HG03521 (cell line): ENCODE measurements at regions not wholly inside any gene's neighbourhood (a gene's known extent, or its start where the extent isn't known, plus 50 kb on each side); places are given as distances from the start of the nearest gene placed in this dataset.
"Not testable (repeated sequence)": the region's sequence is repeated elsewhere in the genome, so short reads cannot be mapped to it uniquely, and the experiment has no call there.

Experiments used
- ATAC-seq: cut with Tn5 transposase; IDR thresholded peaks from one replicate; pipeline ENCODE4 v1.9.1; 2021; ENCODE audit warnings: mild to moderate bottlenecking, moderate library complexity; ENCODE audit not compliant: unreplicated experiment

DNA sequence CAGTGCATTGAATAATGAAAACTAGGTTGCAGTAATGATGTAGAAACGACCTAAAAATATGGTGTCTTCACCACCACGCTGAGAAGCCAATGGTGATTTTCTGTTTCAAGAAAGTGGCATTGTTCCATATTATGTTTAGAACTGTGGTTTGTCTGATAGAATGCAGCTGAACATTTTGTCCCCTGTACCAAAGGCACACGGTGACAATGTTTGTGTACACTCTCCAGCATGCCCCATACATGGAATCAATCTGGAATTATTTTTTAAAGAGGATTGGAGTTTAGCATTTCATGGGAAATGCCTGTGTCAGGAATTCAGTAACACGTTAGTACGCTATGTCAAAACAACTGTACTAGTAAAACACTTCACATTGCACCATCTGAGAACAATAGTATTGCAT lies 237.4 kb upstream of the AUTS2 start:
- no peak for ATAC-seq

DNA sequence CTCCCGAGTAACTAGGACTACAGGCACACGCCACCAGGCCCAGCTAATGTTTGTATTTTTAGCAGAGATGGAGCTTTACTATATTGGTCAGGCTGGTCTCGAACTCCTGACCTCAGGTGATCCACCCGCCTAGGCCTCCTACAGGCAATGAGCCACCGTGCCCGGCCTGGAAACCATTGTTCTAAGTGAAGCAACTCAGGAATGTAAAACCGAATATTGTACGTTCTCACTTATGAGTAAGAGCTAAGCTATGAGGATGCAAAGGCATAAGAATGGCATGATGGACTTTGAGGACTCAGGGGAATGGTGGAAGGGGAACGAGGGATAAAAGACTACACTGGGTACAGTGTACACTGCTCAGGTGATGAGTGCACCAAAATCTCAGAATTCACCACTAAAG lies 235.1 kb upstream of the AUTS2 start:
- ATAC-seq: no peak

DNA sequence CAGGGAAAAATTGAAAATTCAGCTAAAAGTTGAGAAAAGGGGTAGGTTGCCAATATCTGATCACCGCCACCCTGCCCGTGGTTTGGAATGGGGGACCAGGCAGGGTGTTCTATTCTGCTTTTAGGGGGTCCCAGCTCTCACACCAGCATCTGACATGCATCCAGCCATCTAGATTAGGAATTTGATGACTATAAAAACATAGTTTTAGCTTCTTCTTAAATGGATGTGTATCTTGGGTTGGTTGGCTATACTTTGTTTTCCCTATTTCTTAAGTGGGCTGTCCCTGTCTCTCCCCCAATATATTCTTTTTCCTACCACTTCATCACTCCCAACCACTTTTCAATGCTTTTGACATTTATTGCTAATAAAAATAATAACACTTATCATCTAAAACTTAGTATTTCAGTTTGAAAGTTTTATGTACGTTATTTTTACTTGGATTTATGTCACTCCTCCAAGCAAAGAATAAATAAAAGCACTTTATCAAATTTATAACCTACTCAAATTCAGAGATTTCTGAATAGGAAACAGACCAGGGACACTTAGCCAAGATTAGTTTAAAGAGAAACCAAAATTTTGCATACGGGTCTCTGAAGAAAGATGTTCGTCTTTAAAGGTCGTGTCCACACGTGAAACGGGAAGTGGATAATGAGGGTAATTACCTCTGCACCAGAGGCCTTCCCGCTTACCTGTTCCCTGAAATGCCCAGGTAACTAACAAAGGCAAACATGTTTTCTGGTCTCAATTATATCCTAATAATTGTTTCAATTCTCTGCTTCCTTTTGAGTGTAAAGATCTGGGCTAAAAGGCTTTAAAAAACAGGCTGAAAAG lies 233.2 kb upstream of the AUTS2 start:
- ATAC-seq: no peak

DNA sequence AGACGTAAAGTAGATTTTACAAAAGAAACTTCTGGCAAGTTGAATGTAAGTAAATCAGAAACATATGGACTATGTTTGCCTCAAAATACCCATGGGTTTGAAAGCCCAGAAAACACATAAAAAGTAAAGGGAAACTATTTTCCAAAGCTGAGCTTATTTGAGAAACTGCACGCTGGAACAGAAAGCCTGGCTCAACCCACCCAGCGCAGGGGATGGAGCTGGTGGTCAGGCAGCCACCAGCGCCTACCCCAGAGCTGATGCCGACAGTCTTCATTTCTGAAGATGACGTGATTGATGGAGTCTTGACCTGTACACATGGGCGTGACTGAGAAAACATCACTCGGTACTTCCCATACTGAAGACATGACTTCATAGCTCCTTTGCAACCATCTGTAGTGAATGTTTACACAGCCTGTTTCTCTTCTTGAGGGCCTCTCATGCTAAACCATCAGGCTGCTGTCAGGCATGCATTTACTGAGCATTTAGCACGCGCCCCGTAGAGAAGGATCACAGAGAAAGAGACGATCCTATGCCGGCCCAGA lies 232.6 kb upstream of the AUTS2 start:
- no peak for ATAC-seq

DNA sequence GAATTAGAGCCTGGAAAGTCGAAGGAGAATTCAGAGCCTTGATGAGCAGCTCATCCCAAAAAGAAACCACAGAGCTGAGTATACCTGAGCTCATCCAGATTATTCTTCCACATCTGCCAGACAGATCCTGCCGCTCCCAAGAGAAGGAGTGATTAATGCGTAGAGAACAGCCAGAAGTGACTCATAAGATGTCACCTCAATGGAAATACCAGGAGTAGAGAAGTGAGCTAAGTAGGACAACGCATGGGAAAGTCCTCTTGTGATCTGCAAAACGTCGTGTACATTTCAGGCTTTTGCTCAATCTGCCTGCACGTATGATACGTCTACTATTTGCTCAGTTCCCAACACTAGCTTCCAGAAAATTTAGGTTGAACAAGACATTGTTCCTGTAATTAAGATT lies 230.5 kb upstream of the AUTS2 start:
- ATAC-seq: no peak

DNA sequence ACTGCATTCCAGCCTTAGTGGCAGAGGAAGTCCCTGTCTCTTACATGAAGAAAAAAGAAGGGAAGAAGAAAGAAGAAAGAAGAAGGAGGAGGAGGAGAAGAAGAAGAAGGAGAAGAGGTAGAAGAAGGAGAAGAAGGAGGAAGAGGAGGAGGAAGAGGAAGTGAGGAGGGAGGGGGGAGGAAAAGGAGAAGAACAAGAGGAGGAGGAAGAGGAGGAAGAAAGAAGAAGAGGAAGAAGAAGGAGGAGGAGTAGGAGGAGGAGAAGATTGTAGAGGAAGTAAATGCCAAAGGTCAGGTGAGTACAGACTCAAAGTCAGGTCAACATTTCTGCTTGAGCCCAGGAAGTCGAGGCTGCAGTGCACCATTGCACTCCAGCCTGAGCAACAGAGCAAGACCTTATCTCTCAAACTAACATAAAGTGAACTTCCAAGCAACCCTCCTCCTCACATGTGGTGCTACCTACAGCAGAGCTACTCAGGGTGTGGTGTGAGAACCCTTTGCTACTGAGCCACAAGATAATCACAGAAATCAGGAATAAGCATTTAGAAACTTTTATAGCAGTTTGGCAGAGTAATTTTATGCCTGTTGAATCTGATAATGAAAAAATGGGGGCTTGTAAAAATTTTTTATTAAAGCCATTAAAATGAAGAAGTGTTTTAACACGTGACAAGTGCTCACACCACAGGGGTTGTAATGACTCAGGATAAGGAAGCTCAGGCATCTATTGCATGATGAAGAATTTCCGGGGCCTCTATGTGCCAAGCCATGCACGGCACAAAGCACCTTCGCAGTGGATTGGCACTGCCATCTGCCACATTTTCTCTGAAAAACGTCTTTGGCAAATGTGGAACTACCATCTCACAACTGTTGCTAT lies 224.9 kb upstream of the AUTS2 start:
- no peak for ATAC-seq

DNA sequence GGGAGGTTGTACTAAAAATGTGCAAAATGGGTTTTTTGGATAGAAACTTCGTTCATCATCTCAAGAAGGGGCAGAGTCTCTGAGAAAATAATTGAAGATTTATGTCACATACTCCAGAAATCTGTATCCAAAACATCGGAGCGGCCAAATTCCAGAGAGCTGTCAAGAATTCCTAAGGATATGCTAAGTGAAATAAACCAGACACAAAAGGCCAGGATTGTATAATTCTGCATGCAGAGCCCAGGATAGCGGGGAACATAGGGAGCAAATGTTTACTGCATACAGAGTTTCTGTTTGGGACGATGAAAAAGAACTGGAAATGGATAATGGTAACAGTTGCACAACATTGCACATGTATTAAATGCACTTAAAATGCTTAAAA lies 224.2 kb upstream of the AUTS2 start:
- ATAC-seq: no peak

DNA sequence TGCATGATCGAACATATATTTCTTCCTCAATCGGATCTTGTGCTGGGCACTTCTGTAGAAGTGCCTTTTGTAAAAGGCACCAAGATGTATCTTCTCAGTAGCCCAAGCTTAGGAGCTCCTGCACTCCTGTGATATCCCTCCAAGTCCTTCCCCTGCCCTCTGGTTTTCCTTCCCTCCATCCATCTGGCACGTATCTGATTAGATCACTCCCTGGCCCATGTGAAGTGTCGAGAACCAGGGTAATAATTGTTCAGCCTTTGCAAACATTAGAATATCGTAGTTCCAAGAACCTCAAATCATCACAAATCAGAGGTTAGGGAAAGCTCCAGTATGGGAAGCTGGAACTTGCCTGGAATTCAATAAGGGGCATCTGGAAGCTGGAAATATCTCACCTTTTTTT lies 221.1 kb upstream of the AUTS2 start:
- ATAC-seq: no peak

DNA sequence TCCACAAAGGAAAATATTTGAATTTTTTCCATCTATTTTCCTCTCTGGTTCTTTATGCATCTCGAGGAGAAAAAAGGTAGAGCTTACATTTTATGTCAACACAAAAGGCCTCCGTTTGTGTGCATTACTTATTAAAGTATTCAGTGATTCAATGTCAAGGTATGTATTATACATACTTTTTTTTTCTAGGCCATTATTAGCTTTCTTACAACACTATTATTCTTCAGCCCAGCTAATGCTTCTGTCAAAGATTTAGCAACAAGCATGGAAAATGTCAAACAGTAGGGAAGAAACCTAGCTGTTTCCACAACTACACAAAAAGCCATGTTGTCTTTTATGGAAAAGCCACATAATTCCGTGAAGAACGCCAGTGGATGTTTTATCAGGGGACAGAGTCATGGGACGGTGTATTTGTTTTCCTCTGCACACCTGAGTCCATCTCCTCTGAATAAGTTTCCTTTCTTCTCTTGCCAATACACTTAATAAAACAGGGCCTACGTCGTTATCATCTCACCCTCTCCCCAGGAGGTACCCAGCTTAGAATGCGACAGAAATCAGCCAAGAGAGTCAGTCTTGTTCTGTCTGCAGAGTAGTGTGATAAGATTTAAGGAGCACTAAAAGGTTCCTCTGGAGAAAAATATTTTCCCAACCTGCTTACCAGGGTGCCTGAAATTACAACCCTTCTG lies 209.7 kb upstream of the AUTS2 start:
- ATAC-seq: no peak

DNA sequence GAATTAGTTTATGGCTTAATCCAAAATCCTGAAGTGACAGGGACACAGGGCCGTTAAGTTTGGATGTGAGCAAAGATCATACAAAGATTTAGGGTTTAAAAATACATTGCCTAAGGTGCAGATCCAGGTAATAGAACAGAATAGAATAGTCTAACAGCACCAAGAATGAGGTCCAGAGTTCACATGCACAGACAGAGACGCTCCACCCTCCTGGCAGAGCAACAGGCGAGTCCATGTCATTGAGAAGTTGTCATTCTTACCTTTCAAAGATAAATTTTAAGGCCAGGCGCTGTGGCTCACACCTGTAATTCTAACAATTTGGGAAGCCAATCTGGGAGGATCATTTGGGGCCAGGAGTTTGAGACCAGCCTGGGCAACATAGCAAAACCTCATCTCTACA lies 209.1 kb upstream of the AUTS2 start:
- no peak for ATAC-seq

DNA sequence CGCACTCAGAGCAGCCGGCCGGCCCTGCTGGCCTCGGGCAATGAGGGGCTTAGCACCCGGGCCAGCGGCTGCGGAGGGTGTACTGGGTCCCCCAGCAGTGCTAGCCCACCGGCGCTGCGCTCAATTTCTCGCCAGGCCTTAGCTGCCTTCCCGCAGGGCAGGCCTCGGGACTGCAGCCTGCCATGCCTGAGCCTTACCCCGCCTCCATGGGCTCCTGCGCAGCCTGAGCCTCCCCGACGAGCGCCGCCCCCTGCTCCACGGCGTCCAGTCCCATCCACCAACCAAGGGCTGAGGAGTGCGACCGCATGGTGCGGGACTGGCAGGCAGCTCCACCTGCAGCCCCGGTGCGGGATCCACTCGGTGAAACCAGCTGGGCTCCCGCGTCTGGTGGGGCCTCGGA lies 204.4 kb upstream of the AUTS2 start:
- not testable (repeated sequence) for ATAC-seq

DNA sequence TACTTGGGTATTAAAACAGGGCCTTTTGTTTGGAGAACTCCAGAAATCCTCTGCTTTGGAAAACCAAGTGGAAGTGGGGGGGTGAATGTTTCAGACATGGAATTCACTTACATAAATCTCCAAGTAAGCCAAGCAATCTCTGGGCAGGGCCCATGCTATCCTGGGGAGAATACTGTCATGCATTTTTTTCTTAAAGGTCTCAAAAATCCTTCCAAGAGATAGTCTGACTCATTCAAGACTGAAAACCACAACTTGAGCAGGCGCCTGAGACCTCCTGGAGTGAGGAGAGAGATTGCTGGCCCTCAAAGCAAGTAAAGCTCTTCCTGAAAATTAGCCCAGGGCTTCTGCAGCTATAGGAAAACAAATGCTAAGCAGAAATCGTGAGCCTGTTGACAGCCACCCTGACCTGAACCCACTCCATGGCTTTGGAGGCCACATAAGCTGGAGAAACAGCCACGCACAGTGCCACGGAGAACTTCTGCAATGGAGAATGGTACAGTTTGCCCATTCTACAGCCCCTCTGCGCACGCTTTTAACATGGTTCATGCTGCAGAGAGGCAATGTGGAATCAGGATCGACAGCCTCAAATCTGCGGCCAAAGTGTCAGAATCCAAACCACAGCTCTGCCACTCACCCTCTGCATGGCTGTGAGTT lies 203.1 kb upstream of the AUTS2 start:
- no peak for ATAC-seq

DNA sequence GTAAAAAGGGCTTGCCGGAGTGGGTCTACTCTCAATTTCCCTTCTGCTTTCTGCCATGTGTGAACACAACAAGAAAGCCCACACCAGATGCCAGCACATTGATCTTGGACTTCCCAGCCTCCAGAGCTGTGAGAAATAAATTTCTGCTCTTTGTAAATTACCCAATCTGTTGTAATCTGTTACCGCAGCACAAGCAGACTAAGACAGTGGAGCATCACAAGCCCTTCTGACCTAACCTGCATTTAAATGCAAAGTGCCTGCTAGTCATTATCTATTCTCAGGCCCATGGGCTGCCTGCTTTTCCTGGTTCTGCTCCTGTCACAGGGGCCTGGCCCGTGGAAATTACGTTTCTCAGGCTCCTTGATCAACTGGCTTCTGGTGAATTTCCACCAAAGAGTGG lies 199.3 kb upstream of the AUTS2 start:
- ATAC-seq: no peak

DNA sequence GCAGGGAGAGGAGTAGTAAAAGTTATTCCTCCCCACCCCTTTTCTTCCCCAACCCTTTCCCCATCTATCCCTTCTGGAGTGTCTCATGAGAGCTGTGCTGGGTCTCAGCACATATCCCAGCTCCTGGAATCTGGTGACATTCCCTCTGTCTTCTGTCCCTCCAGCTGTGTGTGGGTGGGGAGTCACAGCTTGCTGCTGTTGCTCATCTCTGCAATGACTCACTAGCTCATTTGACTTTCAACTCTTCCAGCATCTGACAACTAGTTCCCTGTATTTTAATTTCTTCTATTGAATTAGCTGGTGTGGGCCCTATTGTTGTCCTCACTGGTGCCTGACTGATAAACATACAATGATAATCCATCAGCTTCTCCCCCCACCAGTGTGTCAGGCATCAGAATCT lies 198.9 kb upstream of the AUTS2 start:
- no peak for ATAC-seq

DNA sequence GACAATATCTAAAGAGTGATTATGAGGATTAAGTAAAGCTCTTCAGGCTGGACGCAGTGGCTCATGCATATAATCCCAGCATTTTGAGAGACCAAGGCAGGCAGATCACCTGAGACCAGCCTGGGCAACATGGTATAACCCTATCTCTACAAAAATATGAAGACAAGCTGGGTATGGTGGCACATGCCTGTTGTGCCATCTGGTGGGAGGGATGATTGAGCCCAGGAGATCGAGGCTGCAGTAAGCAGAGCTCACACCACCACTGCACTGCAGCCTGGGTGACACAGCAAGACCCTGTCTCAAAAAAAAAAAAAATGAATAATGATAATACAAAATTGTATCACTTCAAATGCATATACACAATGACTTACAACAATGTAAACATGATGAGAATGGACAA lies 195.6 kb upstream of the AUTS2 start:
- ATAC-seq: no peak

DNA sequence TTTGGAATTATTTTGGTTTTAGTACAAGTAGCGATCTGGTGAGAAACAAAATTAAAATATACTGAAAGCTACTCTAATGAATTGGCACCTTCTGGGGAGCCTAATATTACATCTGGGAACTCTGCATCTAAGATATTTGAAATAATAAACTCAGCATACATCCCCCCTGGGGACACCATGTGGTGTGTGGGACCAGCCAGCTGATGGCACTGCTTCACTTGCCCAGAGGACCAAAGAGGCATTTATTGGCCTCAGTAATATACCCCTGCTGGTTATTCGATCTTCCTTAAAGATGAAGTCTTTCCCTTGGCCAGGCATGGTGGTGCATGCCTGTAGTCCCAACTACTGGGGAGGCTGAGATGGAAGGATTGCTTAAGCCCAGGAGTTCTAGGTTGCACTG lies 195.1 kb upstream of the AUTS2 start:
- no peak for ATAC-seq

DNA sequence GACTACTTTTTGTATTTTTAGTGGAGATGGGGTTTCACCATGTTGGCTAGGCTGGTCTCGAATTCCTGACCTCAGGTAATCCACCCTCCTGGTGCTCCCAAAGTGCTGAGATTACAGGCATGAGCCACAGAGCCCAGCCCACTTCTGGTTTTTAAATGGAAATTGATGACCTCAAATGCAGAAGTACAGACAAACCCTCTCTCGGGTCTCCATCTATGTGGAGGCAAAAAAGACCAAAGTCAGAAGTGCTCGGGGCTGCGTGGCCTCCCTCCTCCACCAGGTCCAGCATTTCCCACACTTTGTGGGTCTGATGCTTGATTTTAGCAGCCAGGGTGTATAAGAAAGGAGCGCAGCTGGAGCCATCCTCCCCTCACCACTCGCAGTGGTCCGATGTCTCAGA lies 187.3 kb upstream of the AUTS2 start:
- no peak for ATAC-seq

DNA sequence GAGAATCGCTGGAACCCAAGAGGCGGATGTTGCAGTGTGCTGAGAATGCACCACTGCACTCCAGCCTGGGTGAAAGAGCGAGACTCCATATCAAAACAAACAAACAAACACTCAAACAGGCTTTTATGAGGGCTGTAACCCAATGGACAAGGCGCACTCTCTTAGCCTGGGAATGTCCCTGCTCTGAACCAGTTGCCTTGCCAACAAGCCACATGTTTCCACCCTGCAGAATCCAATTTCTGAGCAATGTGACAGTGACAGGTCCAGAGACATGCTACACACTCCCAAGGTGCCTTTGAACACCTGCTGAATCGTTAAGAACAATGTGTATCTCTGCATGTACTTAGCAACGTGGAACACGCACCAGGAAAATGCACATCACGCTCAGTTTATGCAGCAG lies 186.8 kb upstream of the AUTS2 start:
- ATAC-seq: no peak

DNA sequence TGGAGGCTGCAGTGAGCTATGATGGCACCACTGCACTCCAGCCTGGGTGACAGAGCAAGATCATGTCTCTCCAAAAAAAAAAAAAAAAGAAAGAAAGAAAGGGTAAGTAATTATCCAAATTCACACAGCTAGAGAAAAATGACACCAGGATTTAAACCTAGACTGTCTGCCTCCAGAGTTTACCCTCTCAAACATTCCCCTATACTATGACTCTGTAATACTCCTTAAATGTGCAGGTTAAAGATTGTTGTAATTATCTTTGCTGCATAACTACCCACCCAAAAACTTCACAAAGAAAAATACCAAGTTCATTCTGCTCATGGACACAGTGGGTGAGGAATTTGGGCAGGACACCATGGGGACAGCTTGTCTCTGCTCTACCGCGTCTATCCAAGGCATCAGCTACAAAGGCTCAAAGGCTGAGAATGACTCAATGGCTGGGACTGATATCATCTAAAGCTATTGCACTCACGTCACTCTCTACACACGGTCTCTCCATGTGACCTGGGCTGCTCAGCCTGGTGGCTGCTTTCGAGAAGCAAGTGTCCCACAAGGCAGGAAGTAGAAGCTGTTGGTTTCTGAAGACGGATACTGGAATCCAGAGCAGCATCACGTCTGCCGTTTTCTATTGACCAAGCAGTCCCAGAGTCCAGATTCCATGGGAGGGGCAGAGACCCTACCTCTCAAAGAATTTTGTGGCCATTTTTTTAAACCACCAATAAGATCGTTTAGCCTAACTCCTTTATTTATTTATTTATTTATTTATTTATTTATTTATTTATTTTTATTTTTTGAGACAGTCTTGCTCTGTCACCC lies 185.7 kb upstream of the AUTS2 start:
- ATAC-seq: peak; percentile 94

DNA sequence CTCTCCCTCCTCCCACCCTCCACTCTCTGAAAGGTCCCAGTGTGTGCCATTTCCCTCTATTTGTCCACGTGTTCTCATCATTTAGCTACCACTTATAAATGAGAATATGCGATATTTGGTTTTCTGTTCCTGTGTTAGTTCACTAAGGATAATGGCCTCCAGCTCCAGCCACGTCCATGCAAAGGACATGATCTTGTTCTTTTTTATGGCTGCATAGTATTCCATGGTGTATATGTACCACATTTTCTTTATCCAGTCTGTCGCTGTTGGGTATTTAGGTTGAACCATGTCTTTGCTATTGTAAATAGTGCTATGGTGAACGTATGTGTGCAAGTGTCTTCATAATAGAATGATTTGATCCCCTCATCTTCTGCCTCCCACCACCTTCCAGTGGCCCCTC lies 183.7 kb upstream of the AUTS2 start:
- no peak for ATAC-seq
